Naive thymus-derived CD4-positive, alpha-beta T cell (primary cell): ENCODE measurements at regions not wholly inside any gene's neighbourhood (a gene's known extent, or its start where the extent isn't known, plus 50 kb on each side); places are given as distances from the start of the nearest gene placed in this dataset.

Source experiments
- ATAC-seq: fragments of 150-1000 bp; cut with Tn5 transposase; 2 replicates; pipeline ENCODE4 v1.10.0; 2021; ENCODE audit warnings: mild to moderate bottlenecking, moderate library complexity
- CTCF ChIA-PET: fragments of 350-600 bp; sonication (Branson Sonifier 250); formaldehyde crosslinking; loops from one replicate; lab custom pipeline; 2021; ENCODE audit warnings: antibody characterized with exemption; lab: Charles Lee
- POLR2A ChIA-PET: fragments of 350-600 bp; sonication (Branson Sonifier 250); formaldehyde crosslinking; loops from one replicate; lab custom pipeline; 2021; ENCODE audit warnings: antibody characterized with exemption, inconsistent platforms; lab: Charles Lee
- DNase-seq, 9 donors: peaks; one replicate each; pipeline versions ENCODE4 v3.0.0 to v3.0.0-alpha.2; 2020 to 2022; ENCODE audit warnings: mixed read lengths in 1 of 9
- H3K27ac ChIP-seq: one replicate; pipeline ENCODE4 v1.7.0; 2013; ENCODE audit warnings: mild to moderate bottlenecking, low read depth, low read length, moderate library complexity
- H3K27me3 ChIP-seq, 2 donors: one replicate each; pipeline ENCODE4 v1.7.0; 2013; ENCODE audit warnings: low read length in 2 of 2, mild to moderate bottlenecking in 2 of 2, moderate library complexity in 2 of 2; ENCODE audit not compliant: control insufficient read depth in 2 of 2, insufficient read depth in 2 of 2
- H3K36me3 ChIP-seq, 3 experiments: 1 replicate in 2 of 3; 2 replicates in 1 of 3; pipeline ENCODE4 v1.7.0; 2013; ENCODE audit warnings: low read length in 3 of 3, mild to moderate bottlenecking in 3 of 3, moderate library complexity in 1 of 3; ENCODE audit not compliant: insufficient read depth in 3 of 3, control insufficient read depth in 2 of 3
- H3K4me1 ChIP-seq, 2 donors: one replicate each; pipeline ENCODE4 v1.7.0; 2013; ENCODE audit warnings: low read length in 2 of 2, mild to moderate bottlenecking in 2 of 2, moderate library complexity in 1 of 2; ENCODE audit not compliant: control insufficient read depth in 2 of 2, insufficient read depth in 2 of 2
- H3K4me3 ChIP-seq: 2 replicates; pipeline ENCODE4 v1.7.0; 2013; ENCODE audit warnings: mild to moderate bottlenecking, low read length
- H3K9me3 ChIP-seq, 3 experiments: 1 replicate in 2 of 3; 2 replicates in 1 of 3; pipeline ENCODE4 v1.7.0; 2013; ENCODE audit warnings: low read length in 3 of 3; ENCODE audit not compliant: control insufficient read depth in 2 of 3
- H3K27ac Mint-ChIP-seq, 9 donors: one replicate each; pipeline ENCODE4 v1.8.0; 2020 to 2022; ENCODE audit warnings: mixed read lengths in 9 of 9, mild to moderate bottlenecking in 8 of 9, moderate library complexity in 5 of 9, inconsistent platforms in 2 of 9
- H3K27me3 Mint-ChIP-seq, 5 donors: one replicate each; pipeline ENCODE4 v1.8.0; 2021 to 2022; ENCODE audit warnings: mixed read lengths in 5 of 5, mild to moderate bottlenecking in 1 of 5
- H3K36me3 Mint-ChIP-seq, 5 donors: one replicate each; pipeline ENCODE4 v1.8.0; 2020 to 2022; ENCODE audit warnings: mixed read lengths in 5 of 5, mild to moderate bottlenecking in 3 of 5, inconsistent platforms in 1 of 5
- H3K4me1 Mint-ChIP-seq, 7 donors: one replicate each; pipeline ENCODE4 v1.8.0; 2020 to 2022; ENCODE audit warnings: mixed read lengths in 7 of 7, mild to moderate bottlenecking in 3 of 7, inconsistent platforms in 1 of 7
- H3K4me3 Mint-ChIP-seq, 10 donors: one replicate each; pipeline ENCODE4 v1.8.0; 2020 to 2022; ENCODE audit warnings: mild to moderate bottlenecking in 10 of 10, mixed read lengths in 10 of 10, moderate library complexity in 6 of 10, inconsistent platforms in 2 of 10
- H3K9me3 Mint-ChIP-seq, 11 donors: one replicate each; pipeline ENCODE4 v1.8.0; 2020 to 2022; ENCODE audit warnings: mixed read lengths in 11 of 11, mild to moderate bottlenecking in 4 of 11, inconsistent platforms in 1 of 11, moderate library complexity in 1 of 11
- intact Hi-C, 2 donors: fragments of 100-400 bp; cut with micrococcal nuclease; formaldehyde crosslinking; loops; one replicate each; pipeline ENCODE4 v1.15.1; 2023

- Histone ChIP-seq H3K9me3 (no peaks in the 10 kb centered on the region), H3K36me3 (no peaks in the 10 kb centered on the region), H3K27ac (no peak overlapping the region), H3K4me3 (no peak overlapping the region), H3K4me1 (peaks cover 25 to 29% of the 10 kb centered on the region in 2 donors), H3K27me3 (no peaks in the 10 kb centered on the region)
- peaks cover 0 to 34% (median 6%) of the 10 kb centered on the region in 5 donors for H3K36me3 Mint-ChIP-seq
- ATAC-seq = no peak
- H3K27me3 Mint-ChIP-seq = peaks cover 0 to 3% (median 0%) of the 10 kb centered on the region in 5 donors
- H3K4me3 Mint-ChIP-seq = no peak overlapping the region
- intact Hi-C loops = loop anchor here (5.0 kb wide), 3 partner anchors 38 to 242 kb away; no protein-coding TSS in a partner anchor
- H3K9me3 Mint-ChIP-seq = peaks cover 0 to 27% (median 9%) of the 10 kb centered on the region in 11 donors
- ChIA-PET CTCF (interaction anchor here (0.5 to 1.0 kb wide), 2 partner anchors 174 to 191 kb away, joined by 3 read pairs; no protein-coding TSS in a partner anchor), POLR2A (interaction anchor here (1.0 to 1.4 kb wide), 2 partner anchors 13 to 24 kb away, joined by 3 read pairs; no protein-coding TSS in a partner anchor)
- H3K4me1 Mint-ChIP-seq = peaks cover 25 to 51% (median 42%) of the 10 kb centered on the region in 7 donors
- no peak for DNase-seq
- H3K27ac Mint-ChIP-seq = no peak overlapping the region
Observed at GRCh38 chr3:102054543-102055080, 205.3 kb downstream of the NFKBIZ start.

GRCh38 chr3:102057781-102058421, 208.6 kb downstream of the NFKBIZ start:
- peaks cover 0 to 13% (median 0%) of the 10 kb centered on the region in 11 donors for H3K9me3 Mint-ChIP-seq
- ChIA-PET POLR2A (interaction anchor here (0.6 to 2.8 kb wide), 6 partner anchors 10 to 208 kb away, joined by 3 to 9 read pairs (median 4); no protein-coding TSS in a partner anchor), CTCF (interaction anchor here (0.6 to 1.0 kb wide), 4 partner anchors 30 to 246 kb away, joined by 3 read pairs; no protein-coding TSS in a partner anchor)
- peak overlapping the region; percentile 44 for H3K27ac ChIP-seq
- peaks cover 27 to 30% of the 10 kb centered on the region in 2 donors for H3K4me1 ChIP-seq
- H3K9me3 ChIP-seq = no peaks in the 10 kb centered on the region
- ATAC-seq = peak; percentile 96
- peak overlapping the region; percentile 23 to 74 (median 44) for H3K4me3 Mint-ChIP-seq
- peak in 7 of 9 donors; percentile 57 to 82 (median 72) for DNase-seq
- peaks cover 26 to 56% (median 46%) of the 10 kb centered on the region in 7 donors for H3K4me1 Mint-ChIP-seq
- no peaks in the 10 kb centered on the region for H3K27me3 Mint-ChIP-seq
- H3K4me3 ChIP-seq = peak overlapping the region; percentile 5
- peaks cover 0 to 17% (median 0%) of the 10 kb centered on the region in 5 donors for H3K36me3 Mint-ChIP-seq
- H3K27ac Mint-ChIP-seq = peak overlapping the region; percentile 68 to 91 (median 84)
- intact Hi-C loops = loop anchor here (1.0 to 5.0 kb wide), 8 partner anchors 21 to 246 kb away; no protein-coding TSS in a partner anchor
- no peaks in the 10 kb centered on the region for H3K36me3 ChIP-seq
- no peaks in the 10 kb centered on the region for H3K27me3 ChIP-seq

GRCh38 chr3:102059145-102059943, 210.0 kb downstream of the NFKBIZ start:
- DNase-seq (no peak), ATAC-seq (no peak)
- Mint-ChIP-seq H3K36me3 (peaks cover 0 to 17% (median 0%) of the 10 kb centered on the region in 5 donors), H3K27ac (peak overlapping the region; percentile 25 to 89 (median 76)), H3K27me3 (no peaks in the 10 kb centered on the region), H3K4me3 (peak overlapping the region in 7 of 10 donors; percentile 4 to 72 (median 43)), H3K4me1 (peaks cover 34 to 58% (median 48%) of the 10 kb centered on the region in 7 donors), H3K9me3 (peaks cover 0 to 13% (median 0%) of the 10 kb centered on the region in 11 donors)
- H3K4me3 ChIP-seq = no peak overlapping the region
- H3K27ac ChIP-seq = no peak overlapping the region
- H3K27me3 ChIP-seq = no peaks in the 10 kb centered on the region
- H3K36me3 ChIP-seq = no peaks in the 10 kb centered on the region
- H3K9me3 ChIP-seq = no peaks in the 10 kb centered on the region
- CTCF ChIA-PET = interaction anchor here (0.6 to 2.3 kb wide), 4 partner anchors 19 to 166 kb away, joined by 3 to 8 read pairs (median 5); no protein-coding TSS in a partner anchor
- POLR2A ChIA-PET = interaction anchor here (0.7 to 2.8 kb wide), 5 partner anchors 14 to 209 kb away, joined by 3 to 9 read pairs (median 5); no protein-coding TSS in a partner anchor
- H3K4me1 ChIP-seq = peaks cover 27 to 30% of the 10 kb centered on the region in 2 donors
- intact Hi-C loops = loop anchor here (1.0 to 5.0 kb wide), 6 partner anchors 19 to 247 kb away; no protein-coding TSS in a partner anchor

DNA sequence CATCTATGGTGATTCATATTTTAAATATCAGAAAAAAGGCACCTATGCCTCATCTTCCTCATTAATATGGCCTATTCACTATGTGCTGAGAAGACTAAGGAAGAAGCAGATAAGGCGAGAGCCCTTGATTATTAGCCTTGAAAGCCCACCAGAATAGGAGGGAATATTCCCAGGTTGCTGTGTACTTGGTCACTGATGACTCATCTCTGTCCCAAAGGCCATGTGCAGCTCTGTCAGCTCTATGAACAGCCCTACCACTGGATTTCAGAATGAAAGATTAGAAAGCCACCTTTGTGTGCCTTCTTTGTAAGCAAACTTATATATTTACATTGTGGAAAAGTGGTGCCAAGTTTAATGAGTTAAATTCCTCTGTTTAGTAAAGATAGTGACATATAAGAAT, 211.5 kb downstream of the NFKBIZ start:
- H3K4me3 Mint-ChIP-seq = no peak overlapping the region
- intact Hi-C loops = no loop called here
- Histone ChIP-seq H3K4me3 (no peak overlapping the region), H3K9me3 (no peaks in the 10 kb centered on the region), H3K36me3 (no peaks in the 10 kb centered on the region), H3K27ac (no peak overlapping the region), H3K27me3 (no peaks in the 10 kb centered on the region), H3K4me1 (peaks cover 27 to 30% of the 10 kb centered on the region in 2 donors)
- peaks cover 32 to 50% (median 38%) of the 10 kb centered on the region in 7 donors for H3K4me1 Mint-ChIP-seq
- CTCF ChIA-PET = interaction anchor here (2.3 kb wide), 1 partner anchor 165 kb away, joined by 8 read pairs; no protein-coding TSS in a partner anchor
- POLR2A ChIA-PET = interaction anchor here (0.8 to 1.7 kb wide), 3 partner anchors 13 to 249 kb away, joined by 3 read pairs; no protein-coding TSS in a partner anchor
- peaks cover 0 to 13% (median 0%) of the 10 kb centered on the region in 11 donors for H3K9me3 Mint-ChIP-seq
- DNase-seq (no peak), ATAC-seq (no peak)
- H3K36me3 Mint-ChIP-seq = peaks cover 0 to 15% (median 0%) of the 10 kb centered on the region in 5 donors
- no peak overlapping the region for H3K27ac Mint-ChIP-seq
- H3K27me3 Mint-ChIP-seq = no peaks in the 10 kb centered on the region

DNA sequence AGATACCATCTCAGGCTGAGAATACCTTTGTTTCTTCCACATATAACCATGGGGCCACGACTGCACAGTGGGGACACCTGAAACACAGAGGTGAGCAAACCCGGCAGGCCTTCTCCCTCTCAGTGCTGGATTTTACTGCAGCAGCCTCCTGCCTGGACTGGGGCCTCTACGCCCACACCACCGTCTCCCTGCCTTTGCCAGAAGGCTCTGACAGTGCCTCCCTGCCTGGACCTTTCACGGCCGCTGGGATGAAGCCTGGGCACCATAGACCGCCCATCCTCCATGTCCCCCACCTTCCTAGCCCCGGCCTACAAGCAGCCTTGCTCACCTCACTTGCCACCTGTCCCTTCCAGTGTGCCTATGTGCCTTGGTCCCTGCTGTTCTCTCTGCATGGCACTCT, 214.3 kb downstream of the NFKBIZ start:
- Mint-ChIP-seq H3K4me1 (peaks cover 13 to 36% (median 18%) of the 10 kb centered on the region in 7 donors), H3K27ac (peak overlapping the region in 3 of 9 donors; percentile 17 to 54 (median 35)), H3K9me3 (peaks cover 0 to under 1% (median 0%) of the 10 kb centered on the region in 11 donors), H3K36me3 (peaks cover 0 to 4% (median 0%) of the 10 kb centered on the region in 5 donors), H3K4me3 (no peak overlapping the region), H3K27me3 (no peaks in the 10 kb centered on the region)
- POLR2A ChIA-PET = no interaction called here
- Histone ChIP-seq H3K9me3 (no peaks in the 10 kb centered on the region), H3K27me3 (no peaks in the 10 kb centered on the region), H3K27ac (no peak overlapping the region), H3K4me1 (peaks cover 11 to 12% of the 10 kb centered on the region in 2 donors), H3K36me3 (no peaks in the 10 kb centered on the region), H3K4me3 (no peak overlapping the region)
- intact Hi-C loops = no loop called here
- ATAC-seq (no peak), DNase-seq (no peak)
- CTCF ChIA-PET = no interaction called here

GRCh38 chr3:102066470-102066869, 217.2 kb downstream of the NFKBIZ start:
- CTCF ChIA-PET = no interaction called here
- H3K27ac ChIP-seq = no peak overlapping the region
- H3K4me1 ChIP-seq = no peaks in the 10 kb centered on the region

More at GRCh38 chr3:102066470-102066869, 217.2 kb downstream of the NFKBIZ start:
- H3K27me3 ChIP-seq = no peaks in the 10 kb centered on the region
- H3K36me3 ChIP-seq = no peaks in the 10 kb centered on the region
- no peak overlapping the region for H3K4me3 Mint-ChIP-seq
- peaks cover 0 to 28% (median 10%) of the 10 kb centered on the region in 7 donors for H3K4me1 Mint-ChIP-seq
- POLR2A ChIA-PET = no interaction called here
- H3K9me3 ChIP-seq = no peaks in the 10 kb centered on the region
- no peaks in the 10 kb centered on the region for H3K27me3 Mint-ChIP-seq
- ATAC-seq (no peak), DNase-seq (no peak)
- peaks cover 0 to 4% (median 3%) of the 10 kb centered on the region in 5 donors for H3K36me3 Mint-ChIP-seq
- H3K27ac Mint-ChIP-seq = peak overlapping the region in 1 of 9 donors; percentile 14
- H3K4me3 ChIP-seq = no peak overlapping the region
- peaks cover 0 to 2% (median 0%) of the 10 kb centered on the region in 11 donors for H3K9me3 Mint-ChIP-seq
- intact Hi-C loops = no loop called here
